ENCODE measurements at regions not wholly inside any gene's neighbourhood (a gene's known extent, or its start where the extent isn't known, plus 50 kb on each side); places are given as distances from the start of the nearest gene placed in this dataset.

DNA sequence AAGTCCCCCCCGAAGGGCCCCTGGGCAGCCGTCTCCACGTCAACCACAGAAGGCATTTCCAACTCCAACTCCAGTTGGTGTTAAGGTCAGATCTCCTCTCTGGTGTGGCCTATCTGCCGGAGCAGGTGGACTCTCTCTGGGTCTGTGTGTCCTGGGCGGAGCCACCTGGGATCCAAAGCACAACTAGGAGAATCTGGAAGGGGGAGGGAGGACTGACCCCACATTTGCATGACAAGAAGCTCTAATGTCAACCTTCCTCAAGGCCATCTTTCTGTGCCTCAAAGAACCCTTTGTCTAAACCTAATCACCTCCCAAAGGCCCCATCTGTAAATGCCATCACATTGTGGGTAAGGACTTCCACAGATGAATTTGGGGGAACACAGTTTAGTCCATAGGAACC, 381.5 kb downstream of the UQCRFS1 start:
- no peak for DNase-seq (ENCODE audit: low spot score)
- TF ChIP-seq, protein P1, sequence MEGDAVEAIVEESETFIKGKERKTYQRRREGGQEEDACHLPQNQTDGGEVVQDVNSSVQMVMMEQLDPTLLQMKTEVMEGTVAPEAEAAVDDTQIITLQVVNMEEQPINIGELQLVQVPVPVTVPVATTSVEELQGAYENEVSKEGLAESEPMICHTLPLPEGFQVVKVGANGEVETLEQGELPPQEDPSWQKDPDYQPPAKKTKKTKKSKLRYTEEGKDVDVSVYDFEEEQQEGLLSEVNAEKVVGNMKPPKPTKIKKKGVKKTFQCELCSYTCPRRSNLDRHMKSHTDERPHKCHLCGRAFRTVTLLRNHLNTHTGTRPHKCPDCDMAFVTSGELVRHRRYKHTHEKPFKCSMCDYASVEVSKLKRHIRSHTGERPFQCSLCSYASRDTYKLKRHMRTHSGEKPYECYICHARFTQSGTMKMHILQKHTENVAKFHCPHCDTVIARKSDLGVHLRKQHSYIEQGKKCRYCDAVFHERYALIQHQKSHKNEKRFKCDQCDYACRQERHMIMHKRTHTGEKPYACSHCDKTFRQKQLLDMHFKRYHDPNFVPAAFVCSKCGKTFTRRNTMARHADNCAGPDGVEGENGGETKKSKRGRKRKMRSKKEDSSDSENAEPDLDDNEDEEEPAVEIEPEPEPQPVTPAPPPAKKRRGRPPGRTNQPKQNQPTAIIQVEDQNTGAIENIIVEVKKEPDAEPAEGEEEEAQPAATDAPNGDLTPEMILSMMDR (IDR thresholded peaks at IDR 0.05; ENCODE audit: unreplicated experiment), result no peak
- Mint-ChIP-seq H3K9me3 (ENCODE audit: unreplicated experiment) (no peaks in the 10 kb centered on the region), H3K36me3 (ENCODE audit: low read depth, unreplicated experiment) (no peaks in the 10 kb centered on the region), H3K4me3 (ENCODE audit: unreplicated experiment) (no peak overlapping the region), H3K27me3 (ENCODE audit: unreplicated experiment) (peaks cover 1% of the 10 kb centered on the region), H3K4me1 (ENCODE audit: unreplicated experiment) (no peaks in the 10 kb centered on the region), H3K27ac (ENCODE audit: unreplicated experiment) (no peak overlapping the region)

DNA sequence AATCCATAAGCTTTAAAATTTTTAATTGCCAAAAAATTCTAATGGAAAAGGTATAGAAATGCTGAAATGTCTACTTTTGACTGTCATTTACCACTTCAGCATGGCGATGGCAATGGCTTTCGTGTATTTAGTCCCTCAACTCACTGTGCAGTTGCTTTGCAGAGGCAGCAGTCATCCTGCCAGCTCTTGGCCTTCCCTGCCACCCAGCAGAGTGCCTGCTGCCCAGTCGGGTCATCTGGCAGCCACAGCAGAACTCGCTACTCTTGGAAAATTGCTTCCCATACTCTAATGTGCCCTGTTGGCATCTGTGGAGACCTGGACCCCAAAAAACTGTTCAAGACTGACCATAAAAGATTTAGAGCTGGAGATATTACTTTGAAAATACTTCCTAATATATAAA, 383.2 kb downstream of the UQCRFS1 start:
- H3K4me3 Mint-ChIP-seq (ENCODE audit: unreplicated experiment), result no peak overlapping the region
- H3K4me1 Mint-ChIP-seq (ENCODE audit: unreplicated experiment), result no peaks in the 10 kb centered on the region
- TF ChIP-seq, protein P1 (IDR thresholded peaks at IDR 0.05; ENCODE audit: unreplicated experiment), result no peak
- no peaks in the 10 kb centered on the region for H3K9me3 Mint-ChIP-seq (ENCODE audit: unreplicated experiment)
- H3K27me3 Mint-ChIP-seq (ENCODE audit: unreplicated experiment), result peaks cover 1% of the 10 kb centered on the region
- H3K27ac Mint-ChIP-seq (ENCODE audit: unreplicated experiment), result no peak overlapping the region
- H3K36me3 Mint-ChIP-seq (ENCODE audit: low read depth, unreplicated experiment), result no peaks in the 10 kb centered on the region
- DNase-seq (ENCODE audit: low spot score), result no peak

DNA sequence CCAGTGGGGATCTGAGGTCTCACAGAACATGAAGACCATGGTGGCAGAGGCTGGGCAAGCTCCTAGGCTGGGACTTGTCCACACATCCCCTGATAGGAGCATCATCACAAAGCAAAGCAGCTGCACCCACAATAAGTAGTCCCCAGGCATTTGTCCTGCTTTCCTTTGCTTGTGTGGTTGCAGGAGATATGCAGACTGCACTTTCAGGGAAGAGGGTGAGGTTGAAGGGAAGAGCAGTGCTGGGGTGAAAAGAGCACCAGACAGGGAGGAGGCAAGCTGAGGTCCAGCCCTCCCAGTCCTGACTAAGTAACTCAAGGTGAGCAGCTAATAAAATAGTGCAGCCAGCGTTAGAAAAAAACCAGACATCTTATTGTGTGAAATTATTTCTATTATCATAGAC, 383.6 kb downstream of the UQCRFS1 start:
- Mint-ChIP-seq H3K27ac (ENCODE audit: unreplicated experiment) (no peak overlapping the region), H3K4me3 (ENCODE audit: unreplicated experiment) (no peak overlapping the region), H3K9me3 (ENCODE audit: unreplicated experiment) (no peaks in the 10 kb centered on the region), H3K4me1 (ENCODE audit: unreplicated experiment) (no peaks in the 10 kb centered on the region), H3K36me3 (ENCODE audit: low read depth, unreplicated experiment) (no peaks in the 10 kb centered on the region), H3K27me3 (ENCODE audit: unreplicated experiment) (peaks cover 3% of the 10 kb centered on the region)
- no peak for DNase-seq (ENCODE audit: low spot score)
- TF ChIP-seq, protein P1 (IDR thresholded peaks at IDR 0.05; ENCODE audit: unreplicated experiment), result no peak

DNA sequence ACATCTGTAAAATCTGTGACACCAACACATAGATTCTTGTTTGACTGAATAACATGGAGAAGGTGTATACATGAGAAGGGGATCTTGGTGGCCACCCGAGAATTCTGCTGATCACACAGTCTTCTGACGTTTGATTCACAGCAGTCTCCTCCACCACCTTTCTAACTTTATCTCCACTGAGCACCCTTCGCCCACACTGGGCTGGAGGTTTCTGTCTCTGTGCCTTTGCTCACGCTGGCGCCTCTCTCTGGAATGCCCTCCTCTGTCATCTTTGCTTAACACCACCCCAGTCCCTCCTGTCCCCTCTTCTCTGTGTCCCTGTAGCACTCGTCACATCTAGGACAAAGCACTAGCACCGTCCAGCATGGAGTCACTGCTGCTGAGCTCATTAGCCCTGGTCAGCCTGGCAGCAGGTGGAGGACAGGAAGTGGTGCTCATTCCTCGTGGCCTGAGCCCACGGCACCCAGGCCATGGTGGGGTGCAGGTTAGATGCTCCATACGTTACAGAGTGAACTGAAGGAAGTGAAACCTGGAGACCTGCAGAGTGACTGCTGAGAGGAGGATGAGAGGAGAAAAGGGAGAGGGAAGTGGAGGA, 384.6 kb downstream of the UQCRFS1 start:
- no peak overlapping the region for H3K4me3 Mint-ChIP-seq (ENCODE audit: unreplicated experiment)
- no peak overlapping the region for H3K27ac Mint-ChIP-seq (ENCODE audit: unreplicated experiment)
- TF ChIP-seq, protein P1 (IDR thresholded peaks at IDR 0.05; ENCODE audit: unreplicated experiment), result no peak
- H3K36me3 Mint-ChIP-seq (ENCODE audit: low read depth, unreplicated experiment), result no peaks in the 10 kb centered on the region
- H3K9me3 Mint-ChIP-seq (ENCODE audit: unreplicated experiment), result no peaks in the 10 kb centered on the region
- peaks cover 6% of the 10 kb centered on the region for H3K4me1 Mint-ChIP-seq (ENCODE audit: unreplicated experiment)
- H3K27me3 Mint-ChIP-seq (ENCODE audit: unreplicated experiment), result peaks cover 3% of the 10 kb centered on the region
- DNase-seq (ENCODE audit: low spot score), result no peak

DNA sequence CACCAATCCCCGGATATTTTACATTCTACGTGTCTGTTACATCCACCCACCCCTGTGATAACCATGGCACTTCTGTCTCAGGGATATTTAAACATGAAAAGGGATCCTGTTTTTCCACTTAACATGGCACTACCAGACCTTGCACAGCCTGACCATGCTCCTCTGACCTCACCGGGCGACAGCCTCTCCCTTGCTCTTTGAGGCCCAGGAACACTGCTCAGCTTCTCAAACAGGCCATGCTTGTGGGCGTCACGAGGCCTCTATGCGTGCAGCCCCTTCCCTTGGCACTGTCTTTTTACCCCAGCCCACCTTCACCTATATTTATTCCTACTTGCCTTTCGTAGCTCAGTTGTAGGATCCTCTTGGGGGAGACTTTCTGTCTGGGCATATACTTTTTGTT, 385.6 kb downstream of the UQCRFS1 start:
- H3K4me3 Mint-ChIP-seq (ENCODE audit: unreplicated experiment), result no peak overlapping the region
- H3K36me3 Mint-ChIP-seq (ENCODE audit: low read depth, unreplicated experiment), result no peaks in the 10 kb centered on the region
- peaks cover 7% of the 10 kb centered on the region for H3K4me1 Mint-ChIP-seq (ENCODE audit: unreplicated experiment)
- TF ChIP-seq, protein P1 (IDR thresholded peaks at IDR 0.05; ENCODE audit: unreplicated experiment), result no peak
- no peaks in the 10 kb centered on the region for H3K9me3 Mint-ChIP-seq (ENCODE audit: unreplicated experiment)
- peaks cover 2% of the 10 kb centered on the region for H3K27me3 Mint-ChIP-seq (ENCODE audit: unreplicated experiment)
- DNase-seq (ENCODE audit: low spot score), result no peak
- H3K27ac Mint-ChIP-seq (ENCODE audit: unreplicated experiment), result no peak overlapping the region
